H1 (cell line): ENCODE measurements at regions not wholly inside any gene's neighbourhood (a gene's known extent, or its start where the extent isn't known, plus 50 kb on each side); places are given as distances from the start of the nearest gene placed in this dataset.

Source experiments
- CEBPB ChIP-seq: IDR thresholded peaks from 2 replicates; pipeline ENCODE4 v1.6.1; 2012; ENCODE audit warnings: low read depth, low read length
- CREB1 ChIP-seq: IDR thresholded peaks from 2 replicates; pipeline ENCODE4 v1.6.1; 2012; ENCODE audit warnings: inconsistent platforms
- EP300 ChIP-seq, 2 experiments: IDR thresholded peaks; 1 replicate in 1 of 2; 2 replicates in 1 of 2; pipeline ENCODE4 v1.6.1; 2011 to 2012; ENCODE audit warnings: low read depth in 2 of 2, low read length in 2 of 2, mild to moderate bottlenecking in 2 of 2, borderline replicate concordance in 1 of 2, inconsistent platforms in 1 of 2, moderate library complexity in 1 of 2
- JUND ChIP-seq: IDR thresholded peaks from 2 replicates; pipeline ENCODE4 v1.6.1; 2011; ENCODE audit warnings: mild to moderate bottlenecking, improper control_type of control experiment, low read length
- KDM1A ChIP-seq: fragments of 200-600, 300-600 bp; sonication (generic); IDR thresholded peaks from 2 replicates; pipeline ENCODE4 v1.7.1; 2016; ENCODE audit warnings: mild to moderate bottlenecking, low read length, borderline replicate concordance
- POLR2A ChIP-seq, 2 experiments: IDR thresholded peaks; 1 replicate in 1 of 2; 2 replicates in 1 of 2; pipeline ENCODE4 v1.6.1; 2011; ENCODE audit warnings: low read depth in 2 of 2, low read length in 2 of 2, mild to moderate bottlenecking in 2 of 2; ENCODE audit errors: control extremely low read depth in 1 of 2
- RNF2 ChIP-seq: fragments of 200-900, 300-1000 bp; sonication (generic); IDR thresholded peaks from 2 replicates; pipeline ENCODE4 v1.7.1; 2016; ENCODE audit warnings: borderline replicate concordance, low read depth, mild to moderate bottlenecking, antibody characterized with exemption, low read length; ENCODE audit not compliant: poor library complexity, severe bottlenecking; ENCODE audit errors: missing control alignments
- TAF1 ChIP-seq: IDR thresholded peaks from 2 replicates; pipeline ENCODE4 v1.6.1; 2011; ENCODE audit warnings: mild to moderate bottlenecking, low read depth, low read length
- TCF12 ChIP-seq: IDR thresholded peaks from 2 replicates; pipeline ENCODE4 v1.6.1; 2011; ENCODE audit warnings: low read depth, mild to moderate bottlenecking, low read length
- TF ChIP-seq, protein P1 (sequence below), 3 experiments: IDR thresholded peaks; 1 replicate in 2 of 3; 2 replicates in 1 of 3; pipeline versions ENCODE4 v1.5.1 to v1.6.1; 2011; ENCODE audit warnings: low read length in 3 of 3, mild to moderate bottlenecking in 3 of 3, inconsistent platforms in 2 of 3, low read depth in 1 of 3, moderate library complexity in 1 of 3; ENCODE audit not compliant: insufficient read depth in 1 of 3; ENCODE audit errors: control extremely low read depth in 1 of 3
- TF ChIP-seq, protein P2 (sequence below): IDR thresholded peaks from 2 replicates; pipeline ENCODE4 v1.6.1; 2012; ENCODE audit warnings: inconsistent platforms

DNA sequence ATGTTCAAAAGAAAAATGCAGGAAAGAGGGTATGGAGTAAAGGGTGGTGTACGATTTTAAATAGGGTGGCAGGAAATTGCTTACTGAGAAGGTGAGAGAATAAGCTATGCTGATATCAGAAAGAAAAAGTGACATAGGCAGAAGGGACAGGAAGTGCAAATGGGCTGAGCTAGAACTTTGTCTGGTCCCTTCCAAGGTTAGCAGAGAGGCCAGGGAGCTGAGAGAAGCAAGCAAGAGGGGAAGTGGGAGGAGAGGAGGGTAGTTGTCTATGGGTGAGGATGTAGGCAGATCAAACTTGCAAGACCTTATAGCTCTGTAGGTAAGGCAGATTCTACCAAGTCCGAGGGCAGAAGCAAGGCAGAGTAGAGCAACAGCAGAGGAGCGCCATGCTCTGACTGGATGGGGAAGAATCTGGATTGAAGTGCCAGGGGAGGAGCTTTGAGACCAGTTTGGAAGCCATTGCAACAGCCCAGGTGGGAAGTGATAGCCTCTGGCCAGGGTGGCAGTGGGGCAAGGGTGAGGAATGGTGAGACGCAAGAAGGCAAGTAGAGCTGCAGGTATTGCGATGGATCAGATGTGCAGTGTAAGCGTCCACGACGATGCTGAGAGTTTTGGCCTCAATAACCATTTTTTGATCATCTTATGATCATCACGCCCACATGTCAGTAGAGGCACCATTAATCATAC lies 134.4 kb upstream of the APCDD1 start:
- no peak for TF ChIP-seq RNF2
- TF ChIP-seq, protein P1, sequence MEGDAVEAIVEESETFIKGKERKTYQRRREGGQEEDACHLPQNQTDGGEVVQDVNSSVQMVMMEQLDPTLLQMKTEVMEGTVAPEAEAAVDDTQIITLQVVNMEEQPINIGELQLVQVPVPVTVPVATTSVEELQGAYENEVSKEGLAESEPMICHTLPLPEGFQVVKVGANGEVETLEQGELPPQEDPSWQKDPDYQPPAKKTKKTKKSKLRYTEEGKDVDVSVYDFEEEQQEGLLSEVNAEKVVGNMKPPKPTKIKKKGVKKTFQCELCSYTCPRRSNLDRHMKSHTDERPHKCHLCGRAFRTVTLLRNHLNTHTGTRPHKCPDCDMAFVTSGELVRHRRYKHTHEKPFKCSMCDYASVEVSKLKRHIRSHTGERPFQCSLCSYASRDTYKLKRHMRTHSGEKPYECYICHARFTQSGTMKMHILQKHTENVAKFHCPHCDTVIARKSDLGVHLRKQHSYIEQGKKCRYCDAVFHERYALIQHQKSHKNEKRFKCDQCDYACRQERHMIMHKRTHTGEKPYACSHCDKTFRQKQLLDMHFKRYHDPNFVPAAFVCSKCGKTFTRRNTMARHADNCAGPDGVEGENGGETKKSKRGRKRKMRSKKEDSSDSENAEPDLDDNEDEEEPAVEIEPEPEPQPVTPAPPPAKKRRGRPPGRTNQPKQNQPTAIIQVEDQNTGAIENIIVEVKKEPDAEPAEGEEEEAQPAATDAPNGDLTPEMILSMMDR (IDR thresholded peaks at IDR 0.05; ENCODE audit: control extremely low read depth in 1 of 3, insufficient read depth in 1 of 3, low read depth in 1 of 3, low read length in 3 of 3): no peak
- TF ChIP-seq CREB1: no peak
- TF ChIP-seq KDM1A: no peak
- TF ChIP-seq EP300 (IDR thresholded peaks at IDR 0.05; ENCODE audit: borderline replicate concordance in 1 of 2, low read depth in 2 of 2, low read length in 2 of 2): no peak
- TF ChIP-seq POLR2A (IDR thresholded peaks at IDR 0.05; ENCODE audit: control extremely low read depth in 1 of 2, low read depth in 2 of 2, low read length in 2 of 2): no peak
- no peak for TF ChIP-seq TAF1
- no peak for TF ChIP-seq TCF12
- TF ChIP-seq, protein P2, sequence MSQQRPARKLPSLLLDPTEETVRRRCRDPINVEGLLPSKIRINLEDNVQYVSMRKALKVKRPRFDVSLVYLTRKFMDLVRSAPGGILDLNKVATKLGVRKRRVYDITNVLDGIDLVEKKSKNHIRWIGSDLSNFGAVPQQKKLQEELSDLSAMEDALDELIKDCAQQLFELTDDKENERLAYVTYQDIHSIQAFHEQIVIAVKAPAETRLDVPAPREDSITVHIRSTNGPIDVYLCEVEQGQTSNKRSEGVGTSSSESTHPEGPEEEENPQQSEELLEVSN: no peak
- TF ChIP-seq CEBPB: no peak
- TF ChIP-seq JUND: no peak
